H1 (cell line): ENCODE measurements at regions not wholly inside any gene's neighbourhood (a gene's known extent, or its start where the extent isn't known, plus 50 kb on each side); places are given as distances from the start of the nearest gene placed in this dataset.

ENCODE experiments used
- CTCF ChIA-PET: fragments of 300-600 bp; sonication (Branson Sonifier 250); formaldehyde crosslinking; loops from one replicate; lab custom pipeline; 2021; ENCODE audit not compliant: partially characterized antibody; lab: Charles Lee
- POLR2A ChIA-PET: fragments of 300-600 bp; sonication (Branson Sonifier 250); formaldehyde crosslinking; loops from one replicate; lab custom pipeline; 2021; ENCODE audit warnings: inconsistent platforms; ENCODE audit not compliant: partially characterized antibody; lab: Charles Lee
- DNase-seq, 2 experiments: peaks; one replicate each; pipeline versions ENCODE4 v3.0.0 to v3.0.0-alpha.2; 2010 to 2022; ENCODE audit warnings: low spot score in 2 of 2, low read depth in 1 of 2, mixed read lengths in 1 of 2
- FAIRE-seq: peaks from 2 replicates; lab custom pipeline; 2011; peaks lifted over from hg19 to GRCh38; lab: Jason Lieb, UNC
- H2AFZ ChIP-seq: 2 replicates; pipeline ENCODE4 v1.8.1; 2012; ENCODE audit warnings: low read length, inconsistent platforms
- H2AK5ac ChIP-seq: 2 replicates; pipeline ENCODE4 v1.6.1; 2013; ENCODE audit warnings: low read depth, low read length
- H2BK120ac ChIP-seq: replicated peaks from 2 replicates; pipeline ENCODE3; 2013; ENCODE audit warnings: low read depth, low read length, inconsistent platforms
- H2BK12ac ChIP-seq: 2 replicates; pipeline ENCODE4 v1.6.1; 2013; ENCODE audit warnings: low read depth, low read length
- H2BK15ac ChIP-seq: 2 replicates; pipeline ENCODE4 v1.6.1; 2013; ENCODE audit warnings: low read length
- H2BK20ac ChIP-seq: 2 replicates; pipeline ENCODE4 v1.6.1; 2013; ENCODE audit warnings: low read length
- H2BK5ac ChIP-seq: 2 replicates; pipeline ENCODE4 v1.6.1; 2013; ENCODE audit warnings: low read depth, low read length
- H3K14ac ChIP-seq: 2 replicates; pipeline ENCODE4 v1.6.1; 2013; ENCODE audit warnings: inconsistent platforms; ENCODE audit not compliant: insufficient read length
- H3K18ac ChIP-seq: 2 replicates; pipeline ENCODE4 v1.6.1; 2013; ENCODE audit warnings: low read length; ENCODE audit errors: extremely low read depth
- H3K23ac ChIP-seq: 2 replicates; pipeline ENCODE4 v1.6.1; 2013; ENCODE audit warnings: inconsistent platforms; ENCODE audit not compliant: insufficient read length
- H3K23me2 ChIP-seq: 2 replicates; pipeline ENCODE4 v1.6.1; 2013; ENCODE audit warnings: low read depth, low read length
- H3K27ac ChIP-seq: 2 replicates; pipeline ENCODE4 v1.6.1; 2011; ENCODE audit warnings: low read depth, low read length, inconsistent platforms
- H3K27me3 ChIP-seq, 4 experiments: replicated peaks in 1 of 4; 1 replicate in 1 of 4; 2 replicates in 3 of 4; pipeline versions ENCODE4 v1.6.1 to v1.8.1; 2011 to 2013; ENCODE audit warnings: low read length in 3 of 4, mild to moderate bottlenecking in 3 of 4, inconsistent platforms in 2 of 4, mixed read lengths in 2 of 4, moderate library complexity in 1 of 4; ENCODE audit not compliant: control insufficient read depth in 3 of 4, insufficient read depth in 3 of 4; ENCODE audit errors: extremely low read depth in 1 of 4
- H3K36me3 ChIP-seq, 4 experiments: 2 replicates each; pipeline versions ENCODE4 v1.6.1 to v1.8.1; 2011 to 2013; ENCODE audit warnings: mild to moderate bottlenecking in 4 of 4, low read length in 3 of 4, moderate library complexity in 2 of 4, control low read depth in 1 of 4, inconsistent platforms in 1 of 4; ENCODE audit not compliant: insufficient read depth in 4 of 4, control insufficient read depth in 2 of 4
- H3K4ac ChIP-seq: replicated peaks from 2 replicates; pipeline ENCODE3; 2013; ENCODE audit warnings: low read length, low read depth, mixed read lengths, inconsistent platforms; ENCODE audit not compliant: insufficient read length
- H3K4me1 ChIP-seq, 4 experiments: replicated peaks in 1 of 4; 1 replicate in 1 of 4; 2 replicates in 3 of 4; pipeline versions ENCODE4 v1.6.1 to v1.8.1; 2011 to 2013; ENCODE audit warnings: low read length in 3 of 4, inconsistent platforms in 2 of 4, mixed read lengths in 1 of 4; ENCODE audit not compliant: insufficient read depth in 4 of 4, control insufficient read depth in 3 of 4
- H3K4me2 ChIP-seq, 2 experiments: 2 replicates each; pipeline versions ENCODE4 v1.6.1 to v1.8.1; 2011 to 2013; ENCODE audit warnings: low read depth in 2 of 2, low read length in 2 of 2, control low read depth in 1 of 2, inconsistent platforms in 1 of 2, mild to moderate bottlenecking in 1 of 2; ENCODE audit not compliant: insufficient read depth in 1 of 2
- H3K4me3 ChIP-seq, 4 experiments: fragments of 200-600, 300-600 bp in 1 of 4; sonication (generic), shearing (Covaris generic), sonication (Bioruptor Twin) in 1 of 4; 2 replicates each; pipeline versions ENCODE4 v1.5.1 to v1.8.1; 2011 to 2016; ENCODE audit warnings: low read length in 4 of 4, low read depth in 3 of 4, control low read depth in 2 of 4, inconsistent platforms in 2 of 4, mild to moderate bottlenecking in 2 of 4, mixed read lengths in 1 of 4, moderate library complexity in 1 of 4; ENCODE audit not compliant: insufficient read depth in 2 of 4; ENCODE audit errors: extremely low read depth in 1 of 4
- H3K56ac ChIP-seq: replicated peaks from 2 replicates; pipeline ENCODE3; 2013; ENCODE audit warnings: low read depth, mild to moderate bottlenecking, mixed read lengths, low read length, inconsistent platforms; ENCODE audit not compliant: insufficient read length
- H3K79me1 ChIP-seq: 2 replicates; pipeline ENCODE4 v1.6.1; 2013; ENCODE audit warnings: low read depth, low read length, control low read depth
- H3K79me2 ChIP-seq, 2 experiments: 2 replicates each; pipeline versions ENCODE4 v1.6.1 to v1.8.1; 2012 to 2013; ENCODE audit warnings: low read length in 2 of 2, mild to moderate bottlenecking in 2 of 2, inconsistent platforms in 1 of 2; ENCODE audit not compliant: insufficient read depth in 2 of 2, control insufficient read depth in 1 of 2
- H3K9ac ChIP-seq, 4 experiments: replicated peaks in 1 of 4; 1 replicate in 1 of 4; 2 replicates in 3 of 4; pipeline versions ENCODE4 v1.6.1 to v1.8.1; 2011 to 2013; ENCODE audit warnings: low read depth in 3 of 4, low read length in 3 of 4, control low read depth in 2 of 4, mild to moderate bottlenecking in 2 of 4, moderate library complexity in 2 of 4, inconsistent platforms in 1 of 4; ENCODE audit errors: extremely low read depth in 1 of 4
- H3K9me3 ChIP-seq, 2 experiments: 2 replicates each; pipeline versions ENCODE4 v1.6.1 to v1.8.1; 2012 to 2013; ENCODE audit warnings: mild to moderate bottlenecking in 2 of 2, moderate library complexity in 2 of 2, control low read depth in 1 of 2, inconsistent platforms in 1 of 2, low read depth in 1 of 2, low read length in 1 of 2, mixed read lengths in 1 of 2; ENCODE audit not compliant: insufficient read depth in 2 of 2
- H4K20me1 ChIP-seq, 2 experiments: replicated peaks in 1 of 2; 2 replicates each; pipeline versions ENCODE3 to v1.8.1; 2011 to 2013; ENCODE audit warnings: inconsistent platforms in 2 of 2, low read length in 2 of 2, mild to moderate bottlenecking in 1 of 2; ENCODE audit not compliant: insufficient read depth in 2 of 2, control insufficient read depth in 1 of 2
- H4K5ac ChIP-seq: 2 replicates; pipeline ENCODE4 v1.6.1; 2013; ENCODE audit warnings: low read length, low read depth, mixed read lengths, inconsistent platforms; ENCODE audit not compliant: insufficient read length
- H4K8ac ChIP-seq: 2 replicates; pipeline ENCODE4 v1.8.0; 2013; ENCODE audit warnings: mild to moderate bottlenecking, moderate library complexity, low read length, inconsistent platforms; ENCODE audit not compliant: insufficient read depth; ENCODE audit errors: extremely low read depth
- H4K91ac ChIP-seq: replicated peaks from 2 replicates; pipeline ENCODE3; 2013; ENCODE audit warnings: low read length, mixed read lengths, inconsistent platforms; ENCODE audit not compliant: insufficient read length
- CEBPB ChIP-seq: IDR thresholded peaks from 2 replicates; pipeline ENCODE4 v1.6.1; 2012; ENCODE audit warnings: low read depth, low read length
- EGR1 ChIP-seq: IDR thresholded peaks from 2 replicates; pipeline ENCODE4 v1.6.1; 2011; ENCODE audit warnings: low read depth, low read length, borderline replicate concordance
- GABPA ChIP-seq: IDR thresholded peaks from 2 replicates; pipeline ENCODE4 v1.6.1; 2011; ENCODE audit warnings: mild to moderate bottlenecking, low read length, moderate library complexity, borderline replicate concordance; ENCODE audit not compliant: insufficient read depth
- JUN ChIP-seq: IDR thresholded peaks from 2 replicates; pipeline ENCODE4 v1.6.1; 2011; ENCODE audit warnings: low read depth, mild to moderate bottlenecking, improper control_type of control experiment, low read length
- JUND ChIP-seq: IDR thresholded peaks from 2 replicates; pipeline ENCODE4 v1.6.1; 2011; ENCODE audit warnings: mild to moderate bottlenecking, improper control_type of control experiment, low read length
- KDM4A ChIP-seq: IDR thresholded peaks from one replicate; pipeline ENCODE4 v1.7.1; 2012; ENCODE audit warnings: low read depth, mild to moderate bottlenecking, moderate library complexity, low read length, inconsistent platforms; ENCODE audit not compliant: severe bottlenecking
- RAD21 ChIP-seq, 2 experiments: IDR thresholded peaks in 1 of 2; conservative IDR thresholded peaks in 1 of 2; 2 replicates each; pipeline ENCODE4 v1.6.1; 2011; ENCODE audit warnings: low read depth in 2 of 2, low read length in 2 of 2, improper control_type of control experiment in 1 of 2, inconsistent platforms in 1 of 2, mild to moderate bottlenecking in 1 of 2, moderate library complexity in 1 of 2
- SP4 ChIP-seq: IDR thresholded peaks from 2 replicates; pipeline ENCODE4 v1.6.1; 2012; ENCODE audit warnings: low read length, inconsistent platforms
- SUZ12 ChIP-seq: fragments of 200-600 bp; sonication (generic); IDR thresholded peaks from 2 replicates; pipeline ENCODE4 v1.6.1; 2012; ENCODE audit warnings: mild to moderate bottlenecking, inconsistent platforms, low read length, moderate library complexity, mixed read lengths
- TAF1 ChIP-seq: IDR thresholded peaks from 2 replicates; pipeline ENCODE4 v1.6.1; 2011; ENCODE audit warnings: mild to moderate bottlenecking, low read depth, low read length
- TCF12 ChIP-seq: IDR thresholded peaks from 2 replicates; pipeline ENCODE4 v1.6.1; 2011; ENCODE audit warnings: low read depth, mild to moderate bottlenecking, low read length
- YY1 ChIP-seq: IDR thresholded peaks from 2 replicates; pipeline ENCODE4 v1.6.1; 2011; ENCODE audit warnings: low read depth, mild to moderate bottlenecking, low read length
- WGBS, 2 experiments: shearing (Covaris generic) in 1 of 2; methylation state at CpG; one replicate each; pipeline versions ENCODE4 v1.1.6 to v1.1.7; 2013 to 2015; ENCODE audit warnings: low lambda C conversion rate in 2 of 2, mixed read lengths in 2 of 2, inconsistent platforms in 1 of 2, low coverage in 1 of 2, missing lambda C conversion rate in 1 of 2; ENCODE audit not compliant: insufficient replicate concordance in 2 of 2, insufficient coverage in 1 of 2, insufficient read length in 1 of 2; ENCODE audit errors: extremely low coverage in 1 of 2, missing lambda C conversion rate in 1 of 2; 5-methylcytosine and 5-hydroxymethylcytosine counted together
- TF ChIP-seq, protein P1 (sequence below): IDR thresholded peaks from 2 replicates; pipeline ENCODE4 v1.6.1; 2012; ENCODE audit warnings: inconsistent platforms
- TF ChIP-seq, protein P2 (sequence below): IDR thresholded peaks from 2 replicates; pipeline ENCODE4 v1.6.1; 2012; ENCODE audit warnings: low read length, inconsistent platforms

DNA sequence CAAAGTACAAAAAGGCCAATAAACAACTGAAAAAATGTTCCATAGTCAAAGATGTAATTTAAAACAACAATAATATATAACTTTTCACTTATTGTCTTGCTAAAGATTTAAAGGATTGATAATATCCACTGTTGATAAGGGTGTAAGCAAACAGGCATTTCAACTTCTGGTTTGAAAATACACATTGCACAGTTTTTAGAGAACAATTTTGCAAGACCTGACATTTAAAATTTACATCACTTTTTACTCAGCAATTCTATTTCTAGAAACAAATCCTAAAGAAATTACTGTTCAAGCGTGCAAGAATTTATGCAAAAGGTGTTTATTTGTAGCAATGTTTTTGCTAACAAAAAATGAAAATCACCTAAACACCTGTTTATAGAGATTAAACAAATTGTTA lies 120.4 kb downstream of the TDRD15 start:
- Histone ChIP-seq H4K5ac (no peak overlapping the region), H3K4me1 (no peaks in the 10 kb centered on the region), H3K9me3 (no peaks in the 10 kb centered on the region), H4K8ac (no peak overlapping the region), H2AFZ (no peak overlapping the region), H4K20me1 (no peaks in the 10 kb centered on the region), H2AK5ac (no peak overlapping the region), H3K4ac (no peak overlapping the region), H2BK15ac (no peak overlapping the region), H2BK120ac (no peak overlapping the region), H2BK5ac (no peak overlapping the region), H3K9ac (no peak overlapping the region), H3K36me3 (no peaks in the 10 kb centered on the region), H4K91ac (no peak overlapping the region), H3K23me2 (no peaks in the 10 kb centered on the region), H3K27me3 (no peaks in the 10 kb centered on the region), H2BK20ac (no peak overlapping the region), H3K14ac (no peak overlapping the region), H3K4me2 (no peak overlapping the region), H3K27ac (no peak overlapping the region), H2BK12ac (no peak overlapping the region), H3K4me3 (no peak overlapping the region), H3K79me2 (no peaks in the 10 kb centered on the region), H3K79me1 (no peaks in the 10 kb centered on the region), H3K18ac (no peak overlapping the region), H3K23ac (no peak overlapping the region), H3K56ac (no peak overlapping the region)
- WGBS, 2 experiments, result 100% methylated on average over 1 of the region's 1 CpG; no CpG with 5 or more reads in 1 of the 2 experiments
- CTCF ChIA-PET, result interaction anchor here (1.5 kb wide), 1 partner anchor 10 kb away, joined by 5 read pairs; no protein-coding TSS in a partner anchor
- POLR2A ChIA-PET, result no interaction called here
- FAIRE-seq, result no peak
- DNase-seq, result no peak
- TF ChIP-seq SP4, result no peak
- TF ChIP-seq, protein P1, sequence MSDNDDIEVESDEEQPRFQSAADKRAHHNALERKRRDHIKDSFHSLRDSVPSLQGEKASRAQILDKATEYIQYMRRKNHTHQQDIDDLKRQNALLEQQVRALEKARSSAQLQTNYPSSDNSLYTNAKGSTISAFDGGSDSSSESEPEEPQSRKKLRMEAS, result no peak
- TF ChIP-seq SUZ12, result no peak
- no peak for TF ChIP-seq RAD21 (IDR thresholded peaks at IDR 0.05 in 1 of 2, conservative IDR thresholded peaks at IDR 0.05 in 1 of 2; ENCODE audit: low read depth in 2 of 2, low read length in 2 of 2)
- TF ChIP-seq EGR1, result no peak
- TF ChIP-seq YY1, result no peak
- no peak for TF ChIP-seq TAF1
- no peak for TF ChIP-seq GABPA
- TF ChIP-seq, protein P2, sequence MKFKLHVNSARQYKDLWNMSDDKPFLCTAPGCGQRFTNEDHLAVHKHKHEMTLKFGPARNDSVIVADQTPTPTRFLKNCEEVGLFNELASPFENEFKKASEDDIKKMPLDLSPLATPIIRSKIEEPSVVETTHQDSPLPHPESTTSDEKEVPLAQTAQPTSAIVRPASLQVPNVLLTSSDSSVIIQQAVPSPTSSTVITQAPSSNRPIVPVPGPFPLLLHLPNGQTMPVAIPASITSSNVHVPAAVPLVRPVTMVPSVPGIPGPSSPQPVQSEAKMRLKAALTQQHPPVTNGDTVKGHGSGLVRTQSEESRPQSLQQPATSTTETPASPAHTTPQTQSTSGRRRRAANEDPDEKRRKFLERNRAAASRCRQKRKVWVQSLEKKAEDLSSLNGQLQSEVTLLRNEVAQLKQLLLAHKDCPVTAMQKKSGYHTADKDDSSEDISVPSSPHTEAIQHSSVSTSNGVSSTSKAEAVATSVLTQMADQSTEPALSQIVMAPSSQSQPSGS, result no peak
- TF ChIP-seq JUN, result no peak
- TF ChIP-seq KDM4A, result no peak
- no peak for TF ChIP-seq CEBPB
- no peak for TF ChIP-seq JUND
- TF ChIP-seq TCF12, result no peak
